ENCODE measurements at regions not wholly inside any gene's neighbourhood (a gene's known extent, or its start where the extent isn't known, plus 50 kb on each side); places are given as distances from the start of the nearest gene placed in this dataset.
"Not testable (repeated sequence)": the region's sequence is repeated elsewhere in the genome, so short reads cannot be mapped to it uniquely, and the experiment has no call there.

DNA sequence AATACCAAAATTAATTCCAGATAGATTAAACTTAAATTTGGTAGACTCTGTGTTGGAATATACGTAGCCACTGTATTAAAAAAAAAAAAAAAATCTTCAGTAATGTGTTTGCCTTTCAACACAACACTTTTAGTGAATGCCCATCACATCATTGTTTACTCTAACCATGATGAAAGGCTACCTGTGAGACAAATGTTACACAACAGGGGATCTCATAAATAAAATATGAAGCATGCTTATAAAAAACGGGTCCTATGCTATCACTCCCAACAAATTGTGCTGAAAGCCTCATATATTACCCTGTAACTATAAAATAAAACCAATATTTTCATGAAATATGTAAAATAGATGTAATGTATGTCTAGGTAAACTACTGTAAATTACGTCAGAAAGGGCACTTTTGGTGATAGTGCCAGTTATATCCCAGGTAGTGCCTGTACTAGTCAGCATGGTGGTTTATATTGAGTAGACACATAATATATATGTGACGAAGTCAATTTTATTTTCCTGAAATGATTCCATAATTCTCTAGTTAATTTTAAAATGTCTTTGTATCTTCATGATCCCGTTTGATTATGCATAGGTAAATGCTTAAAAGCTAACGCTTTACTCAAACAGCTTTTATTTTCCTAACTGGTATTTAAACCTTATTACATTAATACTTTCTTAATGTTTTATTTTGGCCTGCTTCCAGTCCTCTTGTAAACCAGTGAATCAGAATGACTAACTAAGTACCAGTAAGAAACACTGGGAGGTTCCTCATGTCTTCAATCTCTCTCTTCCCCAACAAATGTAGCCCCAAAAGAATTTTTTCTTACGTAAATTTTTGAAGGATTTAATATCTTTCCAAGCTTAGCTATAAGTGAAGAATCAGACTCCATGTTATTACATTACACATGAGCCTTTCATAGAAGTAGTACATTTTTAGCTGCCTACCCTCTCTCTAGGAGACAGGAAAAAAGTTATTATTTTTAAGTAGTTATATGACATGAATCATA, 420.3 kb downstream of the GABRG2 start:
- DNase-seq: no peak

- no peak for DNase-seq
Measured at GRCh38 chr5:162496100-162496808, 428.7 kb downstream of the GABRG2 start.

GRCh38 chr5:162497455-162497854, 429.9 kb downstream of the GABRG2 start:
- DNase-seq: no peak

DNA sequence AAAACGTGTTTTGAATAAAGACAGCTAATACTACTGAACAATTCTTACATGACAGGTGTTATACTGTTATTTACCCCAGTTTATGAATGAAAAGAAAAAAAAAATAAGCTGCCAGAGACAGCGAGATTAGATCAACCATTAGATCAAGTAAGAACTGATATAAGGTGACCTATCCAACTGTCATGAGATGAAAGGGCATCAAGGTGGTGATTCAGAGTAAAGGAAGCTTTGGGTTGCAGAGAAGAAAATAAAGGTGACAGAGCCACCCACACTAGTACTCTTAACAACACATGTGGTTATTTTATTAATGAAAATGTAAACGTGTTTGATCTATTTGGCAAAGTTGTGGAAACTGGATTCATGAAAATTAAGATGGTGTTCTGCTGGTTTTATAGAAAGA, 435.2 kb downstream of the GABRG2 start:
- no peak for DNase-seq

DNA sequence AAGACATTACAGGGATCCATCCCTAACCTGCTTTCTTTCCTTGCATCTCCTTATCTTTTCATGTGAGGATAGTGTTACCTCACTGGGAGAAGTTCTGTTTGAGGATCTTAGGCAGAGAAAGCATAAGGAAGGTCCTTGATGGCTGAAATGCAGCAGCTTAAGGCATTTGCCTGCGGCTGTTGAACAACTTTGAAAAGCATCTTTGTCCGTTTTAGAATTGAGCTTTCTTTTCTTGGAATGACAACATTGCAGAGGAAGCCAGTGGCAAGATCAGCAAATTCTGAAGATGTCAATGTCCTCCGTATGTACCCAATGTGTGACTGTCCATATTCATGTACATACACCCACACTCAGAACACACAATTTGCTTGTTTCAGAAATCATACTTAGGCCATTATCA, 436.2 kb downstream of the GABRG2 start:
- no peak for DNase-seq

GRCh38 chr5:162512935-162513565, 445.5 kb downstream of the GABRG2 start:
- DNase-seq: no peak

DNA sequence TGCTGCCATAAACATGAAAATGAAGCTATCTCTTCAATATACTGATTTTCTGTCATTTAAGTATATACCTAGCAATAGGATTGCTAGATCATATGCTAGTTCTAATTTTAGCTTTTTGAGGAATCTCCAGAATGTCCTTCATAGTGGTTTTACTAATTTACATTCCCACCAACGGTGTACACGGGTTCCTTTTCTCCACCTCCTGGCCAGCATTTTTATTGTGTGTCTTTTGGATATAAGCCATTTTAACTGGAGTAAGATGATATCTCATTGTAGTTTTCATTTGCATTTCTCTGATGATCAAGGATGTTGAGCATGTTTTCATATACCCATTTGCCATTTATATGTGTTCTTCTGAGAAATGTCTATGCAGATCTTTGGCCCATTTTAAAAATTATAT, 446.5 kb downstream of the GABRG2 start:
- DNase-seq: no peak

DNA sequence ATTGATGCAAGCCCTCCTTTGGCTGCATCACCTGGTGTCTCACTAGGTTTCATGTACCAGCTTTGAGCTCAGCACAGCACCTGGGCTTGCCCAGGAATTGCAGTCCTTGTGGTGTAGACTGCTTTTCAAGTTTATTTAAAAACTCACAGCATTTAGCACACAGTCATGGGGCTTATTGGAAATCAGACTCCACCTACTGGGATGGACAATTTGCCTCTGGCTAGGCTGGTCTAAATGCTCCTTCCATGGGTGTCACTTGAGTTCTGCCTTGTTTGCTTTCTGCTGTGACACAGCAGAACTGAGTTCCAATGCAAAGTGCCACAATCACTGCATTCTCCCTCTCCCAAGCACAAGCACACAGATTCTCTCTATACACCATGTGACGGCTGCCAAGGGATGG, 453.3 kb downstream of the GABRG2 start:
- no peak for DNase-seq

GRCh38 chr5:162529209-162529608, 461.6 kb downstream of the GABRG2 start:
- no peak for DNase-seq

GRCh38 chr5:162529886-162530285, 462.3 kb downstream of the GABRG2 start:
- no peak for DNase-seq

DNA sequence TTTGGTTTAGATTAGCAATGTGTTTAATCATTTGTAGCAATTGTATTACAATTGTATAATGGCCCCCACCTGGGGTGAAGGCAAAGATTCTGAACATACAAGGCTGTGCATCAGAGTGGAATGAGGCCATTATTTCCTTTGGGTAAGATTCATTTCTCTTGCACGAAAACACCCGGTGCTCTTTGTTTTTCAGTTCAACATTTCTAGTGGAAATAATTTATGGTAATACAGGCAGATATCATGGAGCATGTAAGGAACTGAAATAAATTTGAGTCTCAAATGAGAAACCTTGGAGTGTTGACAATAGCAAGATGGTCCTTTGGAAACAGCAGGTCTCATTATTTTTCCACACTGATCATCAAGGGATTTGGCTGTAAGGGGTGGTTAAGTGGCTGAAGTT, 475.9 kb downstream of the GABRG2 start:
- DNase-seq: no peak

DNA sequence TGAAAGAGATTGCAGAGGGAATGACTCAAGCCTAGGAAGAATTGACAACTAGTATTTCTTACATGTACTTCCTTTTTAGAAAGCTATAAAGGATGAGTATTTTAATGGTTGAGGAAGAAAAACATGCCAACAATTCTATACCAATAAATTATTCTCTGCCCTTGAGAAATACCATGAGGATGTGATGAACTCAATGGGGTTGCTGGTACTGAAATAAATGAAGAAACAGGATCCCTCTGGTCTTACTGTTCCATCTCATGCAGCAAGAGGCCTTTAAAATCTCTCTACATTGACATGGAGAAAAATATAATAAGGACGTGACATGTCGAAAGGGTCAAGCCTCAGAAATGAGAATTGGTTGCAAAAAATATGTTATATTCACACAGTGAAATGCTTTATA, 477.3 kb downstream of the GABRG2 start:
- no peak for DNase-seq

DNA sequence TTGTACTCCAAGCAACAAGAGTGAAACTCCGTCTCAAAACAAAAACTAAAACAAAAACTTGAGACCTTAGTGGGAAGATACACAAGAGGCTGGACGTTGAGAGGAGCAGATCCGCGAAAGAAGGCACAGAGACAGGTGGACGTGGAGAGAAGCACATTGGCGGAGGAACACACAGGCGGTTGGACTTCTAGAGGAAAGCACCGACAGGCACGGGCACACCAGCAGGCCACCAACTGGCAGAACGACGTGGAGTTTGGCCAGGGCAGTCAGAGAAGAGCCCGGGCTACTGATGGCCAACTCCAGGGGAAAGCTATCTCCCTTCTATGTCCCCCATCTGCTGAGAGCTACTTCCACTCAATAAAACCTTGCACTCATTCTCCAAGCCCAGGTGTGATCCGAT, 482.7 kb downstream of the GABRG2 start:
- DNase-seq: no peak

DNA sequence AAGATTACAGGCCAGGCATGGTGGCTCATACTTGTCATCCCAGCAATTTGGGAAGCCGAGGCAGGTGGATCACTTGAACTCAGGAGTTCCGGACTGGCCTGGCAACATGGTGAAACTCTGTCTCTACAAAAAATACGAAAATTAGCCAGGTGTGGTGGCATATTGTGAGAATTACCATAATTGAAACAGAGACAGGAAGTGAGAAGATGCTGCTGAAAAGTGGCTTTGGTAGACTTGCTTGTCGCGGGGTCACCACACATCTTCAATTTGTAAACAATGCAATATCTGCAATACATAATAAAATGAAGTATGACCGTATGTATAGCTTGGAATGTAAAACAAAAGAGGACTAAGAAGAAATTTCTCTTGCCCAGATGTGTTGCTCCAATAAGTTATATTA, 490.5 kb downstream of the GABRG2 start:
- DNase-seq: no peak

DNA sequence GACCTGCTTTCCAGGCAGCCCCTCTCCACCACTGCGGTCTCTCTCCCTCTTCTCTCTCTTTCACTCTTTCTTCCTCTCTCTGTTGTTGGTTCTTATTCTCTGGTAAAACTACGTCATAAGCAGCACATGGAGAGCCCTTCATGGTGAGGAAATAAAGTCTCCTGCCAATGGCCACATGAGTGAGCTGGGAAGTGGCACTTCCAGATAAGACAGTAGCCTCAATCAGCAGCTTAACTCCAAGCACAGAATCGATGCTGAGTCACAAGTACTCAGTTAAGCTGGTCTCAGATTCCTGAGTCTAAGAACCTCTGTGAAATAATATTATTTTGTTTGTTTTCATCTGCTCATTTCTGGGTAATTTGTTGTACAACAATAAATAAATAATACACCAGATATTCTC, 500.1 kb downstream of the GABRG2 start:
- no peak for DNase-seq

DNA sequence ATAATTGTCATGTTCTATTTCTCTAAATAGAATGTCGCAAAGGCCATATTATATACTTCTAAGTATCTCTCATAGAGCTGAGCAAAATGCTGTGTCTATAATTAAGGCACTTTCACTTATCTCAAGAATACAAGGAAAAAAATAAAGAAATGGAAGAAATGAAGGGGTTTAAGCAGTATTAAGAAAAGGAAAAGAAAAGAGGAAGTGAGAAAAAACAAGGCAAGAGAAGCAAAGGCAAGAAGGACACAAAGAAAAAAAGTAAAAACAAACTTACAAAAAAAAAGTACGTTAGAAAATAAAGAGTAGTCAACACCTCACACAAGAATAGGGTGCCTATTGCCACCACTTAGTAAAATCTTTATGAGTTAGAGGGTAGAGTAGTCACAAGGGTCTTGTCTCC, 506.2 kb downstream of the GABRG2 start:
- DNase-seq: no peak

- DNase-seq: no peak
Measured at GRCh38 chr5:162591724-162592123, 524.2 kb downstream of the GABRG2 start.

DNA sequence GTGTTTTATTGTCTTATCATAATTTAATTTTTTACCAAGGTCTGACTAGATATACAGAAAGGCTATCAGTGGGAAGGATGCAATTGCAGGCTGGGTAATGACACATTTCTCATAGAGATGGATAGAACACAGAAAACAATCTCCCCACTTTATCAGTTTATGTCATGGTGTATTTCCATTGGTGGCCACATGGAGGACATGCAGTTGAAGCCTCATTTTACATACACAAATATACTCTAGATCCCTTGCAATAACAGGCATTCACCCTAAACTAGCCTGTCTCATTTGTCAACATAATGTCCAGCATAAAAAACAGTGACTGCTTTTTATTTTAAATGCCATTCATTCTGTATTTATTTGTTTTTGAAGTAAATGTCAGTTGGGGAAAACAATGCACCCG, 526.3 kb downstream of the GABRG2 start:
- DNase-seq: no peak

DNA sequence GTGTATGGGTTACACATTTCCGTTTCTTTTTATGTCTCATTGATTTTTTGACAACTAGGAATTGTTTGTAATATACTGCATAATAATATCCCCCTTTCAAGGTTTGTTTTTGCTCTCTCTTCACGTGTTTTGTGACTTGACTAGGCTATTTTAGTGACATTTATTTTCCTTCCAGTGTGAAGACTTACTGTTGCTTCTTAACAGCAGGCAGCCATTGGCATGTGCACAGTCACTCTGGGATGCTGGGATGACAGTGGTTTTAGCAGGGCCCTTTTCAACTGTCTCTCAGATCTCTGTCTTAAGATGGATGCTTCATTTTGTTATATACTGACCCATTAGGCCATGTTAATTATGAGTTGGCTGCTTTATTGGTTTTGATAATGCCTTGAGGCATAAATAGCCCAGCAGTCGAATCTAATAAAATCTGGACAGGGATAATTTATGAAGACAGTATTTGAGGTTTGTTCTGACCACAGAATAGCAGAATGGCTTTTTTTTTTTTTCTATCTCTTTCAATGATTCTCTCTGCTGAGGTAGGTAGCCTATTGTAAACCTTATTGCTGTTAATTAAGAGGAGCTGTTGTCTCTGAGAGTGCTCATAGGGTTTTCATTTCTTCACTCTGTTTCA, 536.0 kb downstream of the GABRG2 start:
- no peak for DNase-seq

GRCh38 chr5:162607879-162608278, 540.3 kb downstream of the GABRG2 start:
- no peak for DNase-seq

- DNase-seq: not testable (repeated sequence)
Measured at GRCh38 chr5:162621726-162622263, 554.2 kb downstream of the GABRG2 start.

GRCh38 chr5:162624110-162624509, 556.5 kb downstream of the GABRG2 start:
- DNase-seq: no peak

GRCh38 chr5:162637481-162637880, 569.9 kb downstream of the GABRG2 start:
- DNase-seq: no peak

Data from NCI-H510A treated with DMSO at 0.1 percent for 48 hours (cell line).